A673 (cell line): ENCODE measurements at regions not wholly inside any gene's neighbourhood (a gene's known extent, or its start where the extent isn't known, plus 50 kb on each side); places are given as distances from the start of the nearest gene placed in this dataset.

Experiments used
- EZH2 ChIP-seq: fragments of 200-600 bp; sonication (generic); IDR thresholded peaks from 2 replicates; pipeline ENCODE4 v1.6.1; 2017; ENCODE audit warnings: borderline replicate concordance, low read depth, mild to moderate bottlenecking, mixed read lengths, antibody characterized with exemption, low read length; ENCODE audit not compliant: poor library complexity, severe bottlenecking
- TF ChIP-seq, protein P1 (sequence below): fragments of 300-800, 200-600 bp; sonication (generic); conservative IDR thresholded peaks from 2 replicates; pipeline ENCODE4 v1.5.1; 2017; ENCODE audit warnings: low read depth, mild to moderate bottlenecking, antibody characterized with exemption, low read length, moderate library complexity, mixed read lengths

DNA sequence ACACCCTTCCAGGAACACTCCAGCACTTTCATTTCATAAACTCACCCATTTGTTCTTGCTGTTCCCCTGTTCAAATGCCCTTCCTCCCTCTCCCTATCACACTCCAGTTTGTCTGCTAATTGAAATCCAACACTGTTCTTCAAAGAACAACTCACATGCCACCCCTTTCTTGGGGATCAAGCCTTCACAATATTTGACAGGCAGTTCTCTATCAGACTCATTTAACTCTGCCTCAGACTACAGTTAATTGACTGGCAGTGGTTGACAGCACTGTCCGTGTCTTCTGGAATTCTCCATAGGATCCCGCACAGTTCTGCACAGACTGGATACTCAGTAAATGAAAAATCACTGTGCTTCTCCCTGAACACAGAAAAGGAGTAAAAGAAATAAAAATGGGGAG lies 87.8 kb downstream of the PMP22 start:
- TF ChIP-seq, protein P1, sequence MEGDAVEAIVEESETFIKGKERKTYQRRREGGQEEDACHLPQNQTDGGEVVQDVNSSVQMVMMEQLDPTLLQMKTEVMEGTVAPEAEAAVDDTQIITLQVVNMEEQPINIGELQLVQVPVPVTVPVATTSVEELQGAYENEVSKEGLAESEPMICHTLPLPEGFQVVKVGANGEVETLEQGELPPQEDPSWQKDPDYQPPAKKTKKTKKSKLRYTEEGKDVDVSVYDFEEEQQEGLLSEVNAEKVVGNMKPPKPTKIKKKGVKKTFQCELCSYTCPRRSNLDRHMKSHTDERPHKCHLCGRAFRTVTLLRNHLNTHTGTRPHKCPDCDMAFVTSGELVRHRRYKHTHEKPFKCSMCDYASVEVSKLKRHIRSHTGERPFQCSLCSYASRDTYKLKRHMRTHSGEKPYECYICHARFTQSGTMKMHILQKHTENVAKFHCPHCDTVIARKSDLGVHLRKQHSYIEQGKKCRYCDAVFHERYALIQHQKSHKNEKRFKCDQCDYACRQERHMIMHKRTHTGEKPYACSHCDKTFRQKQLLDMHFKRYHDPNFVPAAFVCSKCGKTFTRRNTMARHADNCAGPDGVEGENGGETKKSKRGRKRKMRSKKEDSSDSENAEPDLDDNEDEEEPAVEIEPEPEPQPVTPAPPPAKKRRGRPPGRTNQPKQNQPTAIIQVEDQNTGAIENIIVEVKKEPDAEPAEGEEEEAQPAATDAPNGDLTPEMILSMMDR = no peak
- TF ChIP-seq EZH2 = no peak
